Stimulated activated memory B cell treated with anti-CD40 and anti-IgM and Interleukin-4, amounts not matched to agents 10 μg/mL and 1 μg/mL and 100 μg/mL, for 72 hours (primary cell): ENCODE measurements at regions not wholly inside any gene's neighbourhood (a gene's known extent, or its start where the extent isn't known, plus 50 kb on each side); places are given as distances from the start of the nearest gene placed in this dataset.
A peak's percentile ranks its signal among the peaks of the same experiment; 100 is the strongest.
"Not testable (repeated sequence)": the region's sequence is repeated elsewhere in the genome, so short reads cannot be mapped to it uniquely, and the experiment has no call there.

Source experiments
- ATAC-seq: fragments of 150-1000 bp; cut with Tn5 transposase; 2 replicates; pipeline ENCODE4 v1.10.0; 2021
- H3K27ac Mint-ChIP-seq: one replicate; pipeline ENCODE4 v1.8.0; 2022; ENCODE audit warnings: mild to moderate bottlenecking, mixed read lengths
- H3K27me3 Mint-ChIP-seq: one replicate; pipeline ENCODE4 v1.8.0; 2022; ENCODE audit warnings: mixed read lengths
- H3K36me3 Mint-ChIP-seq: one replicate; pipeline ENCODE4 v1.8.0; 2022; ENCODE audit warnings: mixed read lengths
- H3K4me1 Mint-ChIP-seq: one replicate; pipeline ENCODE4 v1.8.0; 2022; ENCODE audit warnings: mixed read lengths
- H3K4me3 Mint-ChIP-seq: one replicate; pipeline ENCODE4 v1.8.0; 2022; ENCODE audit warnings: mild to moderate bottlenecking, moderate library complexity, mixed read lengths
- H3K9me3 Mint-ChIP-seq: one replicate; pipeline ENCODE4 v1.8.0; 2022; ENCODE audit warnings: mixed read lengths

DNA sequence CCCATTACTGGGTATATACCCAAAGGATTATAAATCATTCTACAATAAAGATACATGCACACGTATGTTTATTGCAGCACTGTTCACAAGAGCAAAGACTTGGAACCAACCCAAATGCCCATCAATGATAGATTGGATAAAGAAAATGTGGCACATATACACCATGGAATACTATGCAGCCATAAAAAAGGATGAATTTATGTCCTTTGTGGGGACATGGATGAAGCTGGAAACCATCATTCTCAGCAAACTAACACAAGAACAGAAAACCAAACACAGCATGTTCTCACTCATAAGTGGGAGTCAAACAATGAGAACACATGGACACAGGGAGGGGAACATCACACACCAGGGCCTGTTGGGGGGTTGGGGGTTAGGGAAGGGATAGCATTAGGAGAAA, 484.9 kb upstream of the SLC35B3 start:
- H3K9me3 Mint-ChIP-seq, H3K36me3 Mint-ChIP-seq, H3K27me3 Mint-ChIP-seq, H3K4me3 Mint-ChIP-seq, H3K4me1 Mint-ChIP-seq, ATAC-seq, H3K27ac Mint-ChIP-seq: not testable (repeated sequence)

DNA sequence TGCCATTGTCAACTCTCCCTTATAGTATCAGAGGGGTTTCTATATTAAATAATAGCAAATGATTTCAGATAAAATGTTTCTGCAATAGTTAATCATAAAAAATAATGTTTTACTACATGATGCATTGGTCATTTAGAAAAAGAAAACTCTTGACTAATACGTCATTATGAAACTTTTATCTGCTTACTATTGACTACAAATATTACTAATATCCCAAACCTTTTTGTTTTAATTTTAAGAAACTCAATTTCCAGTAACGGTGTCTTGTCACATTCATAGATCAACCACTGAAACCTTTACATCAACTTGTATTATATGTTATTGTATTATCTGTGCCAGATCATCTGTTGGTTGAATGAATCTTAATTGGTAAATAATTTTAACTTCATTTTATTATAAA, 482.9 kb upstream of the SLC35B3 start:
- Mint-ChIP-seq H3K36me3 (no peaks in the 10 kb centered on the region), H3K27ac (no peak overlapping the region), H3K4me3 (no peak overlapping the region)

DNA sequence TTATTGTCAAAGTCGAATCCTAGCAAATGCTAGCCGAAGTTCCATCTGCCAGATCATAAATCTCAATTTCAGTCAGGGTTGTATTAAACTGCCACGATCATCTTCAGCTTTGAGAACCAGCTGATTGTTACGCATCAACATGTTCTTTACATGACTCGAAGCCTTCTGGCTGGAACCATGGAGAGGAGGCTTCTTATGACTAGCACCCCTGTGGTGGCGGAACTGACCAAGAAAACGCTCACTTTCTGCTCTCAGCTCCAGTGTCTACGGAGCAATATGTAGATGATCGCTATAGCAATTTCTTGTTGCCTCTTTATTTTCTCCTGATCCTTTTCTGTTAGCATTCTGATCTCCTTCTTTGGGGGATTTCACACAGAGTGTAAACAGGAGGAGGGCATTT, 479.4 kb upstream of the SLC35B3 start:
- no peaks in the 10 kb centered on the region for H3K27me3 Mint-ChIP-seq
- no peak overlapping the region for H3K27ac Mint-ChIP-seq
- no peaks in the 10 kb centered on the region for H3K4me1 Mint-ChIP-seq
- H3K4me3 Mint-ChIP-seq: no peak overlapping the region
- H3K36me3 Mint-ChIP-seq: no peaks in the 10 kb centered on the region
- peaks cover 11% of the 10 kb centered on the region for H3K9me3 Mint-ChIP-seq
- ATAC-seq: no peak

More for the DNA sequence above, 482.9 kb upstream of the SLC35B3 start:
- no peak for ATAC-seq
- peaks cover 4% of the 10 kb centered on the region for H3K9me3 Mint-ChIP-seq
- H3K4me1 Mint-ChIP-seq: no peaks in the 10 kb centered on the region
- no peaks in the 10 kb centered on the region for H3K27me3 Mint-ChIP-seq

GRCh38 chr6:8908638-8909037, 473.3 kb upstream of the SLC35B3 start:
- H3K36me3 Mint-ChIP-seq: no peaks in the 10 kb centered on the region
- H3K27me3 Mint-ChIP-seq: no peaks in the 10 kb centered on the region
- H3K9me3 Mint-ChIP-seq: peaks cover 12% of the 10 kb centered on the region
- H3K4me3 Mint-ChIP-seq: no peak overlapping the region
- no peaks in the 10 kb centered on the region for H3K4me1 Mint-ChIP-seq
- ATAC-seq: no peak
- no peak overlapping the region for H3K27ac Mint-ChIP-seq

- no peaks in the 10 kb centered on the region for H3K36me3 Mint-ChIP-seq
- H3K4me1 Mint-ChIP-seq: no peaks in the 10 kb centered on the region
- no peaks in the 10 kb centered on the region for H3K27me3 Mint-ChIP-seq
- ATAC-seq: no peak
- H3K27ac Mint-ChIP-seq: no peak overlapping the region
- no peak overlapping the region for H3K4me3 Mint-ChIP-seq
- peaks cover 7% of the 10 kb centered on the region for H3K9me3 Mint-ChIP-seq
Measured at GRCh38 chr6:8906699-8907098, 471.4 kb upstream of the SLC35B3 start.

- Mint-ChIP-seq H3K27me3 (no peaks in the 10 kb centered on the region), H3K27ac (no peak overlapping the region)
Measured at GRCh38 chr6:8905757-8906156, 470.4 kb upstream of the SLC35B3 start.

GRCh38 chr6:8904754-8905153, 469.4 kb upstream of the SLC35B3 start:
- no peak for ATAC-seq
- no peaks in the 10 kb centered on the region for H3K27me3 Mint-ChIP-seq
- peaks cover 7% of the 10 kb centered on the region for H3K9me3 Mint-ChIP-seq
- H3K4me3 Mint-ChIP-seq: no peak overlapping the region
- H3K27ac Mint-ChIP-seq: no peak overlapping the region
- no peaks in the 10 kb centered on the region for H3K36me3 Mint-ChIP-seq
- no peaks in the 10 kb centered on the region for H3K4me1 Mint-ChIP-seq

More at GRCh38 chr6:8905757-8906156, 470.4 kb upstream of the SLC35B3 start:
- Mint-ChIP-seq H3K4me3 (no peak overlapping the region), H3K36me3 (no peaks in the 10 kb centered on the region), H3K4me1 (no peaks in the 10 kb centered on the region), H3K9me3 (peaks cover 7% of the 10 kb centered on the region)
- no peak for ATAC-seq

GRCh38 chr6:8900056-8900455, 464.7 kb upstream of the SLC35B3 start:
- Mint-ChIP-seq H3K4me3 (no peak overlapping the region), H3K36me3 (no peaks in the 10 kb centered on the region), H3K27me3 (no peaks in the 10 kb centered on the region), H3K9me3 (peaks cover 7% of the 10 kb centered on the region), H3K4me1 (no peaks in the 10 kb centered on the region), H3K27ac (no peak overlapping the region)
- no peak for ATAC-seq

DNA sequence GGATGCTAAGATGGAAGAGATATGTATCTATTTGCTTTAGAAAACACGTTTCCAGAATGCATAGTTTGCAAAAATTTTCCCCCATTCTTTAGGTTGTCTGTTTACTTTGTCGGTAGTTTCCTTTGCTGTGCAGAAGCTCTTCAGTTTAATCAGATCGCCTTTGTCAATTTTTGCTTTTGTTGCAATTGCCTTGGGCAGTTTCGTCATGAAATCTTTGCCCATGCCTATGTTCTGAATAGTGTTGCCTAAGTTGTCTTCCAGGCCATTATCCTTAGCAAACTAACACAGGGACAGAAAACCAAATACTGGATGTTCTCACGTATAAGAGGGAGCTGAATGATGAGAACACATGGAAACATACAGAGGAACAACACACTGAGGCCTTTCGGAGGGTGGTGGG, 454.2 kb upstream of the SLC35B3 start:
- Mint-ChIP-seq H3K27ac (no peak overlapping the region), H3K9me3 (no peaks in the 10 kb centered on the region), H3K27me3 (no peaks in the 10 kb centered on the region), H3K36me3 (no peaks in the 10 kb centered on the region), H3K4me1 (no peaks in the 10 kb centered on the region), H3K4me3 (no peak overlapping the region)
- ATAC-seq: no peak

GRCh38 chr6:8888468-8888867, 453.1 kb upstream of the SLC35B3 start:
- Mint-ChIP-seq H3K4me3 (no peak overlapping the region), H3K27me3 (no peaks in the 10 kb centered on the region), H3K36me3 (no peaks in the 10 kb centered on the region), H3K9me3 (no peaks in the 10 kb centered on the region), H3K27ac (no peak overlapping the region), H3K4me1 (no peaks in the 10 kb centered on the region)
- ATAC-seq: no peak

GRCh38 chr6:8881663-8882062, 446.3 kb upstream of the SLC35B3 start:
- H3K4me3 Mint-ChIP-seq: no peak overlapping the region
- no peak for ATAC-seq
- H3K27ac Mint-ChIP-seq: no peak overlapping the region
- H3K9me3 Mint-ChIP-seq: no peaks in the 10 kb centered on the region
- no peaks in the 10 kb centered on the region for H3K27me3 Mint-ChIP-seq
- H3K4me1 Mint-ChIP-seq: no peaks in the 10 kb centered on the region
- H3K36me3 Mint-ChIP-seq: no peaks in the 10 kb centered on the region

- no peak overlapping the region for H3K27ac Mint-ChIP-seq
- no peak for ATAC-seq
- H3K9me3 Mint-ChIP-seq: no peaks in the 10 kb centered on the region
- no peaks in the 10 kb centered on the region for H3K36me3 Mint-ChIP-seq
- H3K27me3 Mint-ChIP-seq: no peaks in the 10 kb centered on the region
- H3K4me3 Mint-ChIP-seq: no peak overlapping the region
- H3K4me1 Mint-ChIP-seq: no peaks in the 10 kb centered on the region
Measured at GRCh38 chr6:8879334-8879733, 444.0 kb upstream of the SLC35B3 start.

GRCh38 chr6:8875986-8876385, 440.6 kb upstream of the SLC35B3 start:
- no peak for ATAC-seq
- no peaks in the 10 kb centered on the region for H3K36me3 Mint-ChIP-seq
- no peak overlapping the region for H3K4me3 Mint-ChIP-seq
- H3K27ac Mint-ChIP-seq: no peak overlapping the region
- no peaks in the 10 kb centered on the region for H3K9me3 Mint-ChIP-seq
- no peaks in the 10 kb centered on the region for H3K4me1 Mint-ChIP-seq
- H3K27me3 Mint-ChIP-seq: no peaks in the 10 kb centered on the region

GRCh38 chr6:8872589-8872988, 437.2 kb upstream of the SLC35B3 start:
- Mint-ChIP-seq H3K4me3 (no peak overlapping the region), H3K27me3 (no peaks in the 10 kb centered on the region), H3K36me3 (no peaks in the 10 kb centered on the region), H3K4me1 (no peaks in the 10 kb centered on the region), H3K9me3 (no peaks in the 10 kb centered on the region), H3K27ac (no peak overlapping the region)
- no peak for ATAC-seq

GRCh38 chr6:8865451-8865850, 430.1 kb upstream of the SLC35B3 start:
- Mint-ChIP-seq H3K4me3 (no peak overlapping the region), H3K27me3 (no peaks in the 10 kb centered on the region), H3K36me3 (no peaks in the 10 kb centered on the region), H3K27ac (no peak overlapping the region), H3K4me1 (no peaks in the 10 kb centered on the region), H3K9me3 (no peaks in the 10 kb centered on the region)
- ATAC-seq: no peak

DNA sequence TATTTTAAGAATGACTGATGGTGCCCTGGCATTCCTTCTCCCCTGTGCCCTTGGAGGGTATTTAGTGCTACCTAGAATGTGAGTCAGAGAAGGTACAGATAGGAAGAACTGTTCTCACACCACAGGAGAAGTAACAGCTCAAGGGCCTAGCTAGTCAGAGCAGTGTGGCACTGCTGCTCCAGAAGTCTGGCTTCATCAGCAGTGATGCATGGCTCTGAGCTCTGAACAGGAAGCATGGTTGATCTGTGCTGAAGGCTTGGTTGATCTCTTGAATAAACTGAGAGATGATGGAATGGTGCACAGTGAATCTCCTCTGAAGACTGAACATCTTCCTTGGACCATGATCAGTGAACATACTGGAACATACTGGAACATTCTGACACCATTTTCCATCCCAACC, 425.3 kb upstream of the SLC35B3 start:
- Mint-ChIP-seq H3K36me3 (no peaks in the 10 kb centered on the region), H3K4me3 (no peak overlapping the region), H3K9me3 (no peaks in the 10 kb centered on the region), H3K27ac (no peak overlapping the region), H3K4me1 (no peaks in the 10 kb centered on the region), H3K27me3 (no peaks in the 10 kb centered on the region)
- peak; percentile 64 for ATAC-seq

- Mint-ChIP-seq H3K4me3 (no peak overlapping the region), H3K36me3 (no peaks in the 10 kb centered on the region), H3K4me1 (no peaks in the 10 kb centered on the region), H3K27me3 (no peaks in the 10 kb centered on the region), H3K27ac (no peak overlapping the region), H3K9me3 (no peaks in the 10 kb centered on the region)
- ATAC-seq: no peak
Measured at GRCh38 chr6:8859501-8859900, 424.2 kb upstream of the SLC35B3 start.
